ENCODE measurements at regions not wholly inside any gene's neighbourhood (a gene's known extent, or its start where the extent isn't known, plus 50 kb on each side); places are given as distances from the start of the nearest gene placed in this dataset.

DNA sequence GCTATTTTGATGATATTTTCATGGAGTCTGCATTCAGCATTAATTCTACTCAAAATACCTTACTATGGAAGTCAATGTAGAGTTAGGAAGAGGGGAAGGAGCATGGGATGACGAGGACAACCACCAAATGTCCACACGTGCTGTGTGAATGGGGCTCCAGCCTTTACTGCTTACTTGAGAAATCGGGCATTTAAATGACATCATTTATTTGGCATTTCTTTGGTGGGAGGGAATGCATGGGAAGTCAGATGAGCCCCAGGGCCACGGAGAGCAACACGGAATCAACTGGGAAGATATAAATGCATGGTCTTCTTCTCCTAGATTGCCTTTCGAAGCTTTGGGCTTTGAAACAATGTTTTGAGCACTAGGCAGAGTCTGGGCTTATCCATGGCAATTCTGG is 458.5 kb upstream of the KLF4 start:
- DNase-seq = no peak
- 87 to 89% methylated on average over 6 of the region's 6 CpGs for WGBS, 2 donors
- intact Hi-C loops (cut with DNase I) = no loop called here
- no peaks in the 10 kb centered on the region for H3K27me3 ChIP-seq
- no peak for TF ChIP-seq EP300 (IDR thresholded peaks at IDR 0.05)
- TF ChIP-seq, protein P1, sequence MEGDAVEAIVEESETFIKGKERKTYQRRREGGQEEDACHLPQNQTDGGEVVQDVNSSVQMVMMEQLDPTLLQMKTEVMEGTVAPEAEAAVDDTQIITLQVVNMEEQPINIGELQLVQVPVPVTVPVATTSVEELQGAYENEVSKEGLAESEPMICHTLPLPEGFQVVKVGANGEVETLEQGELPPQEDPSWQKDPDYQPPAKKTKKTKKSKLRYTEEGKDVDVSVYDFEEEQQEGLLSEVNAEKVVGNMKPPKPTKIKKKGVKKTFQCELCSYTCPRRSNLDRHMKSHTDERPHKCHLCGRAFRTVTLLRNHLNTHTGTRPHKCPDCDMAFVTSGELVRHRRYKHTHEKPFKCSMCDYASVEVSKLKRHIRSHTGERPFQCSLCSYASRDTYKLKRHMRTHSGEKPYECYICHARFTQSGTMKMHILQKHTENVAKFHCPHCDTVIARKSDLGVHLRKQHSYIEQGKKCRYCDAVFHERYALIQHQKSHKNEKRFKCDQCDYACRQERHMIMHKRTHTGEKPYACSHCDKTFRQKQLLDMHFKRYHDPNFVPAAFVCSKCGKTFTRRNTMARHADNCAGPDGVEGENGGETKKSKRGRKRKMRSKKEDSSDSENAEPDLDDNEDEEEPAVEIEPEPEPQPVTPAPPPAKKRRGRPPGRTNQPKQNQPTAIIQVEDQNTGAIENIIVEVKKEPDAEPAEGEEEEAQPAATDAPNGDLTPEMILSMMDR (IDR thresholded peaks at IDR 0.05) = no peak
- TF ChIP-seq POLR2A (IDR thresholded peaks at IDR 0.05) = no peak
- no peak for TF ChIP-seq POLR2AphosphoS5 (IDR thresholded peaks at IDR 0.05)
- H3K4me1 ChIP-seq = no peaks in the 10 kb centered on the region
- no peak overlapping the region for H3K4me3 ChIP-seq
- H3K36me3 ChIP-seq = no peaks in the 10 kb centered on the region
- no peak overlapping the region for H3K27ac ChIP-seq
- no peaks in the 10 kb centered on the region for H3K9me3 ChIP-seq

DNA sequence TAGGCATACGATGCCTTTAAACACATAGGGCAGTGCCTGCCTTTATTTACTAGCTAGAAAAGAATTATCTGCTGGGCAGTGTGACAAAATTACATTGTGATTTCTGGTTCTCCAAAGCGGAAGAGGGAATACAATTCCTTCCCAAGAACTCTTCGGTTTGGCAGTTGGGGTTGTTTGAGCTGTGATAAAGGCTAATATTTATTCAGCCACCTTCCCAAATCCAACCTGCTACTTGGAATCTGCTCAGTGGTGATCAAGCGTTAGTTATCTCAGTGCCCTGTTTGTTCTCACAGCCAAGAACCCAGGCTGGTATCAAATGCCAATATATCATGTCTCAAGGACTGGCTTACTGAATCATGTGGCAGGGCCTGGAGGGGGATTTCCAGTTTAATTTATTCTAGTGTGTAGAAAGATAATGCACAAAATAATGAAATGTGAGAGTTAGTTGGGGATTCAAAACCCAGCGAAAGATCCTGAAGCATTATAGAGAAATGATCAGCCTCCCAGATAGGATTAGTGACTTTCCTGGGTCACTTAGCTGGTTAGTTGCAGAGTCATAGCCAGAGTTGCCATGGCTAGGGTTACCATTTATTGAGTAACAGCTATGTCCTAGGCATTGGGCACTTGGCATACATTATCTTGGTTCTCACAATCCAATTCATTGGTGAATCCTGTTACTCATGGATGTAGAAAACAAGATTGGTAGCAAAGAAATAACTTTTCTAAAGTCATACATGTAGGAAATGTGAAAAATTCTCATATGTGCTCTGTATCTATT is 457.0 kb upstream of the KLF4 start:
- Histone ChIP-seq H3K9me3 (no peaks in the 10 kb centered on the region), H3K4me1 (no peaks in the 10 kb centered on the region), H3K36me3 (no peaks in the 10 kb centered on the region), H3K27me3 (no peaks in the 10 kb centered on the region), H3K4me3 (no peak overlapping the region), H3K27ac (no peak overlapping the region)
- TF ChIP-seq EP300 (IDR thresholded peaks at IDR 0.05) (no peak), POLR2AphosphoS5 (IDR thresholded peaks at IDR 0.05) (no peak), POLR2A (IDR thresholded peaks at IDR 0.05) (no peak)
- TF ChIP-seq, protein P1 (IDR thresholded peaks at IDR 0.05) = no peak
- intact Hi-C loops (cut with DNase I) = no loop called here
- DNase-seq = no peak
- 25 to 74% methylated on average over 5 of the region's 5 CpGs for WGBS, 2 donors

DNA sequence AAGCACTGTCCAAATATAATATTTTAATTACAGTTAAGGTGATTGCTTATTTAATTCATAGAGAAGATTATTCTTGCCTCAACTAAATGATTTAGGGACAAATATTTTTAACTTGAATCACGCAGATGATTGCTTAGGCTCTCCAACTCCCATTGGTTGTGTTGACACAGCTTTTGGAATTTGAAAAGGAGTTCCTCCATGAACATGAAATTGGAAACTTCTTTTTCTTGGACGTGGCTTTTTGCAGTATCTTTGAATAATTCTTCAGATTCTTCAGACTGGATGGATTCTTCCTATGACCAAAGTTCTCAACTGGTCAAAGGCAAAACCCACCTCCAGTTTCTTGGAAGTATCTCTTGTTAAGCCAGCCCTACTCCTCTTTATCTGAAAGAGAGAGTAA is 456.4 kb upstream of the KLF4 start:
- Histone ChIP-seq H3K4me3 (no peak overlapping the region), H3K9me3 (no peaks in the 10 kb centered on the region), H3K27me3 (no peaks in the 10 kb centered on the region), H3K27ac (no peak overlapping the region), H3K4me1 (no peaks in the 10 kb centered on the region), H3K36me3 (no peaks in the 10 kb centered on the region)
- intact Hi-C loops (cut with DNase I) = no loop called here
- WGBS, 2 donors = 27 to 68% methylated on average over 2 of the region's 2 CpGs
- DNase-seq = no peak
- no peak for TF ChIP-seq POLR2AphosphoS5 (IDR thresholded peaks at IDR 0.05)
- TF ChIP-seq POLR2A (IDR thresholded peaks at IDR 0.05) = no peak
- no peak for TF ChIP-seq EP300 (IDR thresholded peaks at IDR 0.05)
- TF ChIP-seq, protein P1 (IDR thresholded peaks at IDR 0.05) = no peak

DNA sequence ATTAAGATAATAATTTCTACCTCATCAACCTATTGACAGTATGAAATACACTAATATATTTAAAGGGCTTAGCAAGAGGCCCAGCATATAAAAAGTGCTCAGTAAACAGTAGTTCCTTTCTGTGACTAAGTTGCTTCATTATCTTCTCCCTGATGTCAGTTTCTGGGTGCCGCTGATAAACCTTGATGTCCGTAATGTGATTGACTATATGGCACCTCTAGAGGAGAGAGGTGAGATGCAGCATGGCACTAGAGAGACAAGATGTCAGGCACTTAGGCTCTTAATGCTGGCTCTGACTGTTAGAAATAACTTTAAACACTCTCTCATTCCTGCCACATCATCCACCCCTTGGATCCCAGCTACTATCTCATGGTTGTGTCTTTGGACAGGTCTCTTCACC is 455.9 kb upstream of the KLF4 start:
- Histone ChIP-seq H3K4me1 (no peaks in the 10 kb centered on the region), H3K4me3 (no peak overlapping the region), H3K27me3 (no peaks in the 10 kb centered on the region), H3K27ac (no peak overlapping the region), H3K9me3 (no peaks in the 10 kb centered on the region), H3K36me3 (no peaks in the 10 kb centered on the region)
- intact Hi-C loops (cut with DNase I) = no loop called here
- WGBS, 2 donors = 48 to 72% methylated on average over 2 of the region's 2 CpGs
- DNase-seq = no peak
- no peak for TF ChIP-seq EP300 (IDR thresholded peaks at IDR 0.05)
- no peak for TF ChIP-seq POLR2A (IDR thresholded peaks at IDR 0.05)
- TF ChIP-seq POLR2AphosphoS5 (IDR thresholded peaks at IDR 0.05) = no peak
- TF ChIP-seq, protein P1 (IDR thresholded peaks at IDR 0.05) = no peak

GRCh38 chr9:107944387-107944786 is 454.8 kb upstream of the KLF4 start:
- intact Hi-C loops (cut with DNase I) = no loop called here
- H3K27ac ChIP-seq = no peak overlapping the region
- no peaks in the 10 kb centered on the region for H3K9me3 ChIP-seq
- DNase-seq = no peak
- 95 to 97% methylated on average over 10 of the region's 10 CpGs for WGBS, 2 donors
- H3K36me3 ChIP-seq = no peaks in the 10 kb centered on the region
- no peak for TF ChIP-seq POLR2AphosphoS5 (IDR thresholded peaks at IDR 0.05)
- no peak for TF ChIP-seq EP300 (IDR thresholded peaks at IDR 0.05)
- TF ChIP-seq, protein P1 (IDR thresholded peaks at IDR 0.05) = no peak
- TF ChIP-seq POLR2A (IDR thresholded peaks at IDR 0.05) = no peak
- no peaks in the 10 kb centered on the region for H3K4me1 ChIP-seq
- no peaks in the 10 kb centered on the region for H3K27me3 ChIP-seq
- H3K4me3 ChIP-seq = no peak overlapping the region
